HT1080 (cell line): ENCODE measurements at regions not wholly inside any gene's neighbourhood (a gene's known extent, or its start where the extent isn't known, plus 50 kb on each side); places are given as distances from the start of the nearest gene placed in this dataset.

Experiments
- DNase-seq: peaks from one replicate; pipeline ENCODE4 v3.0.0-alpha.2; 2015; ENCODE audit warnings: low read depth

- DNase-seq, result no peak
Measured at GRCh38 chr11:134751766-134752165, 339.7 kb upstream of the B3GAT1 start.

DNA sequence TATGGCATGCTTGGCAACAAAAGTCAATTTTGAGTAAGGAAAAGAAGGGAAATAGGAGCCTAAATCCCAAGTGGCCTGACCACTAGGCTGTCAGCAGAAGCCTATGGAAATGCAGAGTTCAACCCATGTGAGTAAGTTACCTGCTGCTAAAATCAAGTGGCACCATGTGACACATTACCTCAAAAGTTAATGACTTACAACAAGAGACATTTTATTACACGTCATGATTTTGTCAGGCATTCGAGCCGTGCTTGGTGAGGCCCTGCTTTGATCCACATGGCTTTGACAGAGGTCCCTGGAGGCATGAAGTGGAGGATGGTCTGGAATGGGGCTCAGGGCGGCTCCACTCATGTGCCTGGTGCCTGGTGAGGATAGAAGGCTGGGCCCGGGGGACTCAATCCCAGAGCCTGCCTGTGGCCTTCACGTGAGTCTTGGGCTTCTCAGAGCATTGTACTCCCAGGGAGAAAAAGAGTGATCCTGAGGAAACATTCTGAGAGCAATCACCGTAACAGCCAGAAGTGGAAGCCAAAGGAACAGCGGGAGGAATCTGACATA is 339.1 kb upstream of the B3GAT1 start:
- no peak for DNase-seq

GRCh38 chr11:134750619-134751018 is 338.6 kb upstream of the B3GAT1 start:
- DNase-seq, result no peak

- no peak for DNase-seq
Measured at GRCh38 chr11:134749040-134749839, 337.2 kb upstream of the B3GAT1 start.

DNA sequence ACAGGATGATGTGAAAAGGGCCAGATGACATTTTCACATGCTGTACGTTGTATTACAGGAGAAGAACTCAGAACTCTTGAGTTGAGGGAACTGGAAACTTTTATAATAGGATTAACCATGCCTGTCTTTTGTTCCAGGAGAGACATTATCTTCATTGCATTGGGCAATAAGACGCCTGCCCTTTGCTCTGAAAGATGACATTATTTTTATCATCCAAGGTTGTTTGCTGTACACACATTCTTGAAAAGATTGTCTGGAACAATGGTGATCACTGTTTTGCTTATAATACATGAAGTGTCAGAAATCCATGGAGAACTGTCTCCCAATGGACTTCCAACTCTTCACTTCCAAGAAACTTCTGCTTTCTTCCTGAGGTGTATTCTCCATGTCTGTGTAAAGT is 334.6 kb upstream of the B3GAT1 start:
- no peak for DNase-seq

DNA sequence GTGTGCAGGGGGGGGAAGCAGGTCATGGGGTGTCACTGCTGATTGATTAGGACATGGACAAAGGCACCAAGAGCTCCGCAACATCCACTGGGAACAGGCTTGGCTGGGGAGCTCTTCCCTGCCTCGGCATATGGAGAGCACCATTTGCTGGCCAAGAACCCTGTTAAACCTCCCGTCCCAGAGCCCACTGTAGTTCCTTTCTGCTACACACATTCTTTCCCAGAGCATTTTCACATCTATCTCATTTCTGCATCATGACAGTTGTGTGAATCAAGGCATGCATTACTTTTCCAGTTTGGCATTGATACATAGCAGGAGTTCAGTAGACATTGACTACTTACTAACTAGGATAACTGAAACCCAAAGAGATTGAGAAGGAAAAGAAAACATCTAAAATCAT is 333.4 kb upstream of the B3GAT1 start:
- DNase-seq, result no peak

GRCh38 chr11:134743820-134744195 is 331.8 kb upstream of the B3GAT1 start:
- DNase-seq, result no peak

GRCh38 chr11:134742956-134743819 is 331.1 kb upstream of the B3GAT1 start:
- no peak for DNase-seq

- DNase-seq, result no peak
Measured at GRCh38 chr11:134742224-134742612, 330.2 kb upstream of the B3GAT1 start.

DNA sequence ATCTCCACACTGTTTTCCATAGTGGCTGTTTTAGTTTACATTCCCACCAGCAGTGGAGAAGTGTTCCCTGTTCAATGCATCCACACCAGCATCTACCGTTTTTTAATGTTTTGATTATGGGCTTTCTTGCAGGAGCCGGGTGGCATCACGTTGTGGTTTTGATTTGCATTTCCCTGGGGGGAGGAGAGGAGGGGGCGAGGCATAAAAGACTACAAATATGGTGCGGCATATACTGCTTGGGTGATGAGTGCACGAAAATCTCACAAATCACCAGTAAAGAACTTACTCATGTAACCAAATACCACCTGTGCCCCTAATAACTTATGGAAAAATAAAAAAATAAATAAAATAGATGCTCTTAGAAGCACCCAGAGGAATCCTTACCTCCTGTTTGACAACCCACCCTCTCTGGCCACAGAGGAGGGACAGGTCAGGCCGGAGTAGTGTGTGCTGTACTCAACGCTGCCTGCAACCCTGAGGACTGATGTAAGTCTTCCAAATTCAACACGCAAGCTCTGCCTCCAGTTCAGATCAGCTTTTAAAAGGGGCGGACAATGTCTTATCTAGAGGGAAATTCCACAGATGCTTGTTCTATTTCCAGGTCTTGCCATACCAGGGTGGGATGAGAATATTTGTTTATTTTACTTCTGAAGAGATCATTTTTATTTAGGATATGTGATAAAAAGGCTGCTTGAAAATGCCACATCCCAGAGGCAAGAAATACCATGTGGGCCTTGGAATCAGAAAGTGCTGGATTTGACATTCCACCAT is 329.6 kb upstream of the B3GAT1 start:
- no peak for DNase-seq

DNA sequence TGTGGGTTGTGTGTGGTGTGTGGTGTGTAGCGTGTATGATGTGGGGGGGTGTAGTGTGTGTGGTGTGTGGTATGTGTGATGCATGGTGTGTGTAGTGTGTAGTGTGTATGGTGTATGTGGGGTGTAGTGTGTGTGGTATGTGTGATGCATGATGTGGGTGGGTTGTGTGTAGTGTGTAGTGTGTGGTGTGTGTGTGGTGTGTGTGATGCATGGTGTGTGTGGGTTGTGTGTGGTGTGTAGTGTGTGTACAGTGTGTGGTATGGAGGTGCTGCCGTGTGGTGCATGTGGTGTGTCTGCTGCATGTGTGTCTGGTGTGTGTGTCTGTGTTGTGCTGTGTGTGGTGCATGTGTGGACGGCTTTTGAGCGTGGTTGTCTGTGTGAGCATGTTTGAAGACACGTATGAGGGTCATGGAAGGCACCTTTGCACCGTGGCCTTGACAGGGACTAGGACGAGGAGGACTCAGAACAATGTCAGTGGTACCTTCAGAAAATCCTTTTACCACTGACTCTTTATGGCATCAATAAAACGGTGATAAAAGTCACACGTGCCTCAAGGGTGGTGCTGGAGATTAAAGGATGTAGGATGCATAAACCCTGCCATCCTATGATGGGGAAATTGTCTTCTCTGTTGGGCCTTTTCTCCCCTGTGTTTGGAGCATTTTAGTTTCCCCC is 328.7 kb upstream of the B3GAT1 start:
- no peak for DNase-seq

DNA sequence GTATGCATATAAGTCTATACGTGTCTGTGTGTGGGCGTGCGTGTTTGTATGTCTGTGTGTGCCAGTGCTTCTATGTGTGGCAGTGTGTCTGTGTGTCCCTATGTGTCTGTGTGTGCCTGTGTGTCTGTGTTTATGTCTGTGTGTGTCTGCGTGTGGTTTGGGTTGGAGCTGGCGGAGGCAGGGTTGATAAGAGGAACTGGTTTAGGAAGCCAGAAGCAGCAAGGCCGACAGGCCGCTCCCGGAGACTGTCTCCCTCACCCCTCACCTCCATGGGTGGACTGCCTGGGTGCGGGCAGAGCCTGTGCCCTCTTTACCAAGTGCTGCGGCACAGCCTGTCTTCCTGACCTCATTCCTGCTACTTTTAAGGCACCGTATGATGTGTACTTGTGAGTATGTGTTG is 327.1 kb upstream of the B3GAT1 start:
- no peak for DNase-seq

GRCh38 chr11:134738581-134738980 is 326.5 kb upstream of the B3GAT1 start:
- DNase-seq, result no peak

- no peak for DNase-seq
Measured at GRCh38 chr11:134737563-134738510, 325.8 kb upstream of the B3GAT1 start.

- no peak for DNase-seq
Measured at GRCh38 chr11:134736251-134736947, 324.4 kb upstream of the B3GAT1 start.

DNA sequence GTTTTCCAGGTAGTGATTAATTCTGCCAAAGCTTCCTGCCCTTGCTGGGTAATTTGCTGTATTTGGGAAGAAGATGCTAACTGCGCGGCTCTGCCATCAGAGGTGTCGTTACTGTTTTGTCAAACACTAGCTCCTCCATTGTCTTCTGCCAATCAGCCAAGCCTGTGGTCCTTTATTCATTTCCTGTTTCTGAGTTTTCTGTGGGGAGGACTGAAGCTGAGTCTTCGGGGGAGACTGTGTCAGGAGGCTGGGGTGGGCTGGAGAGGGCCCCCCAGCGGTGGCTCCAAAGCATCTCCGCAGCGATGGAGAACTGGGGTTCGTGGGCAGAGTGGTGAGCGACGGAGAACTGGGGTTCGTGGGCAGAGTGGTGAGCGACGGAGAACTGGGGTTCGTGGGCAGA is 322.9 kb upstream of the B3GAT1 start:
- DNase-seq, result no peak

GRCh38 chr11:134734141-134734845 is 322.3 kb upstream of the B3GAT1 start:
- DNase-seq, result no peak

DNA sequence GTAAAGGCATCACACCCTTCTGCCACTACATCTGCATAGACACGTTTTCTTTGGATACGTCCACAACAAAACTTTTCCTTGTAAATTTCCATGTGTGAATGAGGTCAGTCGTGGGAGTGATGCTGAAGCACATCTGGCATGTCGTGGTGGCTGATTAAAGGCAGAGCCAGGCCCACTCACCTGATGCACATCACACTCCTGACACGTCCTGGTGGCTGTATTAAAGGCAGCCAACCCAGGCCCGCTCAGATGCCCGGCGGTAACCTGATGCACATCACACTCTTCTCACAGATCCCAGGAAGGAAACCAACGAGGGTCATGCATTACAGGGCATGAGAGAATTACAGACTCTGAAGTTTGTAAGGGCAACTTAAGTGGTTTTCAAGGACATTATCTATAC is 321.6 kb upstream of the B3GAT1 start:
- DNase-seq, result no peak
